Right atrium auricular region (tissue), 2 donors: ENCODE measurements at regions not wholly inside any gene's neighbourhood (a gene's known extent, or its start where the extent isn't known, plus 50 kb on each side); places are given as distances from the start of the nearest gene placed in this dataset.

ENCODE experiments used
- DNase-seq: peaks from one replicate; pipeline ENCODE4 v3.0.0-alpha.2; 2019; ENCODE audit warnings: low spot score
- H3K27ac ChIP-seq, 2 donors: fragments of 200-600 bp; sonication (generic); 1 replicate in 1 of 2; 2 replicates in 1 of 2; pipeline ENCODE4 v1.5.1; 2016 to 2019
- H3K27me3 ChIP-seq, 2 donors: fragments of 200-600 bp; sonication (generic); one replicate each; pipeline versions ENCODE4 v1.5.1 to v1.6.0; 2017 to 2019
- H3K36me3 ChIP-seq: fragments of 200-600 bp; sonication (generic); one replicate; pipeline ENCODE4 v1.5.1; 2016
- H3K4me1 ChIP-seq, 2 donors: fragments of 200-600 bp; sonication (generic); one replicate each; pipeline versions ENCODE4 v1.5.1 to v1.6.0; 2017 to 2019
- H3K4me3 ChIP-seq, 2 donors: fragments of 200-600 bp; sonication (generic); 1 replicate in 1 of 2; 2 replicates in 1 of 2; pipeline ENCODE4 v1.5.1; 2017 to 2019; ENCODE audit warnings: mild to moderate bottlenecking in 1 of 2, moderate library complexity in 1 of 2
- H3K9me3 ChIP-seq, 2 donors: fragments of 200-600 bp; sonication (generic); one replicate each; pipeline ENCODE4 v1.5.1; 2019
- CTCF ChIP-seq, 2 donors: fragments of 200-600 bp; sonication (generic); IDR thresholded peaks; one replicate each; pipeline ENCODE4 v1.5.1; 2019; ENCODE audit warnings: antibody characterized with exemption in 2 of 2

- no peaks in the 10 kb centered on the region for H3K4me1 ChIP-seq
- H3K36me3 ChIP-seq: no peaks in the 10 kb centered on the region
- no peaks in the 10 kb centered on the region for H3K27me3 ChIP-seq
- no peak overlapping the region for H3K27ac ChIP-seq
- DNase-seq: no peak
- TF ChIP-seq CTCF (IDR thresholded peaks at IDR 0.05): no peak
- peaks cover 0 to 5% of the 10 kb centered on the region in 2 donors for H3K9me3 ChIP-seq
- no peak overlapping the region for H3K4me3 ChIP-seq
These were observed 402.5 kb downstream of the PCNX1 start for GRCh38 chr14:71309756-71310155.

- Histone ChIP-seq H3K9me3 (no peaks in the 10 kb centered on the region), H3K4me3 (no peak overlapping the region), H3K4me1 (no peaks in the 10 kb centered on the region), H3K27ac (no peak overlapping the region), H3K36me3 (no peaks in the 10 kb centered on the region), H3K27me3 (no peaks in the 10 kb centered on the region)
- no peak for DNase-seq
- TF ChIP-seq CTCF (IDR thresholded peaks at IDR 0.05): no peak
These were observed 403.8 kb downstream of the PCNX1 start for GRCh38 chr14:71311061-71311460.

GRCh38 chr14:71314717-71315116 lies 407.5 kb downstream of the PCNX1 start:
- H3K27ac ChIP-seq: no peak overlapping the region
- H3K9me3 ChIP-seq: no peaks in the 10 kb centered on the region
- no peaks in the 10 kb centered on the region for H3K36me3 ChIP-seq
- H3K27me3 ChIP-seq: no peaks in the 10 kb centered on the region
- DNase-seq: no peak
- peaks cover 0 to 3% of the 10 kb centered on the region in 2 donors for H3K4me1 ChIP-seq
- no peak overlapping the region for H3K4me3 ChIP-seq
- TF ChIP-seq CTCF (IDR thresholded peaks at IDR 0.05): no peak

- no peak for TF ChIP-seq CTCF (IDR thresholded peaks at IDR 0.05)
- peaks cover 0 to 5% of the 10 kb centered on the region in 2 donors for H3K4me1 ChIP-seq
- H3K4me3 ChIP-seq: no peak overlapping the region
- H3K9me3 ChIP-seq: no peaks in the 10 kb centered on the region
- H3K27me3 ChIP-seq: no peaks in the 10 kb centered on the region
- DNase-seq: no peak
- peak overlapping the region in 1 of 2 donors; percentile 38 for H3K27ac ChIP-seq
- no peaks in the 10 kb centered on the region for H3K36me3 ChIP-seq
These were observed 410.3 kb downstream of the PCNX1 start for GRCh38 chr14:71317385-71318096.

GRCh38 chr14:71318097-71318459 lies 410.8 kb downstream of the PCNX1 start:
- H3K9me3 ChIP-seq: no peaks in the 10 kb centered on the region
- H3K27ac ChIP-seq: no peak overlapping the region
- TF ChIP-seq CTCF (IDR thresholded peaks at IDR 0.05): no peak
- DNase-seq: no peak
- H3K36me3 ChIP-seq: no peaks in the 10 kb centered on the region
- no peaks in the 10 kb centered on the region for H3K27me3 ChIP-seq
- H3K4me3 ChIP-seq: no peak overlapping the region
- H3K4me1 ChIP-seq: peaks cover 0 to 5% of the 10 kb centered on the region in 2 donors

GRCh38 chr14:71319666-71320065 lies 412.4 kb downstream of the PCNX1 start:
- no peak for DNase-seq
- Histone ChIP-seq H3K4me1 (peaks cover 0 to 5% of the 10 kb centered on the region in 2 donors), H3K4me3 (peak overlapping the region; percentile 65 to 93), H3K27ac (peak overlapping the region; percentile 90 to 93), H3K36me3 (no peaks in the 10 kb centered on the region), H3K27me3 (no peaks in the 10 kb centered on the region), H3K9me3 (no peaks in the 10 kb centered on the region)
- TF ChIP-seq CTCF (IDR thresholded peaks at IDR 0.05): no peak
